DOHH2 (cell line): ENCODE measurements at regions not wholly inside any gene's neighbourhood (a gene's known extent, or its start where the extent isn't known, plus 50 kb on each side); places are given as distances from the start of the nearest gene placed in this dataset.

ENCODE experiments used
- H3F3A ChIP-seq: fragments of 200-600 bp; sonication (generic), shearing (Covaris generic); 2 replicates; pipeline ENCODE4 v1.6.0; 2016; ENCODE audit warnings: antibody characterized with exemption, mild to moderate bottlenecking; ENCODE audit not compliant: control insufficient read depth, insufficient read depth
- H3K27ac ChIP-seq: fragments of 200-600 bp; sonication (generic); 2 replicates; pipeline ENCODE4 v1.5.1; 2014; ENCODE audit warnings: low read depth, mild to moderate bottlenecking, low read length, moderate library complexity
- H3K27me3 ChIP-seq: fragments of 200-600 bp; sonication (generic); 2 replicates; pipeline ENCODE4 v1.6.1; 2014; ENCODE audit warnings: mild to moderate bottlenecking, low read length, mixed read lengths; ENCODE audit not compliant: control insufficient read depth
- H3K36me3 ChIP-seq: fragments of 200-600 bp; sonication (generic); 2 replicates; pipeline ENCODE4 v1.6.1; 2014; ENCODE audit warnings: mild to moderate bottlenecking, low read length, moderate library complexity, mixed read lengths; ENCODE audit not compliant: control insufficient read depth
- H3K4me1 ChIP-seq: fragments of 200-600 bp; sonication (generic); 2 replicates; pipeline ENCODE4 v1.6.1; 2014; ENCODE audit warnings: mild to moderate bottlenecking, low read length, mixed read lengths; ENCODE audit not compliant: control insufficient read depth
- H3K4me2 ChIP-seq: fragments of 200-600 bp; sonication (generic); 2 replicates; pipeline ENCODE4 v1.6.0; 2014; ENCODE audit warnings: mild to moderate bottlenecking, low read length, moderate library complexity
- H3K4me3 ChIP-seq: fragments of 200-600 bp; sonication (generic); 2 replicates; pipeline ENCODE4 v1.5.1; 2014; ENCODE audit warnings: mild to moderate bottlenecking, low read length, mixed read lengths
- H3K79me2 ChIP-seq: fragments of 200-600 bp; sonication (generic); 2 replicates; pipeline ENCODE4 v1.6.1; 2014; ENCODE audit warnings: mild to moderate bottlenecking, low read length, mixed read lengths; ENCODE audit not compliant: control insufficient read depth
- H3K9me2 ChIP-seq: fragments of 200-600 bp; sonication (generic); replicated peaks from 2 replicates; pipeline ENCODE4 v1.6.1; 2014; ENCODE audit warnings: mild to moderate bottlenecking, low read length, mixed read lengths; ENCODE audit not compliant: control insufficient read depth
- H3K9me3 ChIP-seq: fragments of 200-600 bp; sonication (generic); 2 replicates; pipeline ENCODE4 v1.6.1; 2014; ENCODE audit warnings: antibody characterized with exemption, low read length, mixed read lengths; ENCODE audit not compliant: control insufficient read depth, insufficient read depth
- H4K20me1 ChIP-seq: fragments of 200-600 bp; sonication (generic); 2 replicates; pipeline ENCODE4 v1.6.0; 2014; ENCODE audit warnings: low read depth, mild to moderate bottlenecking, antibody characterized with exemption, low read length, moderate library complexity; ENCODE audit not compliant: control insufficient read depth, insufficient read depth
- CTCF ChIP-seq: fragments of 200-600 bp; sonication (generic); IDR thresholded peaks from one replicate; pipeline ENCODE4 v1.5.1; 2014; ENCODE audit warnings: antibody characterized with exemption, mild to moderate bottlenecking, low read depth, low read length; ENCODE audit not compliant: poor library complexity, severe bottlenecking
- EZH2phosphoT487 ChIP-seq: fragments of 200-600 bp; sonication (generic); IDR thresholded peaks from 2 replicates; pipeline ENCODE4 v1.6.1; 2017; ENCODE audit warnings: borderline replicate concordance, mild to moderate bottlenecking, antibody characterized with exemption, low read length, moderate library complexity, mixed read lengths

- Histone ChIP-seq H3K9me3 (no peaks in the 10 kb centered on the region; the same call in 1 of the 2 replicates), H3K9me2 (no peaks in the 10 kb centered on the region), H3K4me3 (no peak overlapping the region), H3F3A (no peaks in the 10 kb centered on the region), H4K20me1 (no peaks in the 10 kb centered on the region), H3K4me1 (no peaks in the 10 kb centered on the region), H3K4me2 (no peak overlapping the region), H3K79me2 (no peaks in the 10 kb centered on the region), H3K27me3 (no peaks in the 10 kb centered on the region), H3K27ac (no peak overlapping the region), H3K36me3 (no peaks in the 10 kb centered on the region)
- TF ChIP-seq CTCF (no peak), EZH2phosphoT487 (no peak)
These were observed 177.8 kb upstream of the SLC38A2 start for GRCh38 chr12:46550266-46550879.

GRCh38 chr12:46549527-46550265 is 177.1 kb upstream of the SLC38A2 start:
- H3K9me2 ChIP-seq, result no peaks in the 10 kb centered on the region
- no peaks in the 10 kb centered on the region for H3K27me3 ChIP-seq
- TF ChIP-seq EZH2phosphoT487, result no peak
- no peak for TF ChIP-seq CTCF
- H3K4me3 ChIP-seq, result no peak overlapping the region
- no peak overlapping the region for H3K27ac ChIP-seq
- no peaks in the 10 kb centered on the region for H3K36me3 ChIP-seq
- H3K4me1 ChIP-seq, result no peaks in the 10 kb centered on the region
- no peaks in the 10 kb centered on the region for H3K79me2 ChIP-seq
- H4K20me1 ChIP-seq, result no peaks in the 10 kb centered on the region
- no peaks in the 10 kb centered on the region for H3F3A ChIP-seq
- H3K9me3 ChIP-seq, result no peaks in the 10 kb centered on the region; the same call in 1 of the 2 replicates
- H3K4me2 ChIP-seq, result no peak overlapping the region

- H3K79me2 ChIP-seq, result no peaks in the 10 kb centered on the region
- H3F3A ChIP-seq, result no peaks in the 10 kb centered on the region
- no peaks in the 10 kb centered on the region for H3K4me1 ChIP-seq
- no peaks in the 10 kb centered on the region for H4K20me1 ChIP-seq
- no peak overlapping the region for H3K4me2 ChIP-seq
- TF ChIP-seq CTCF (no peak), EZH2phosphoT487 (no peak)
- no peak overlapping the region for H3K4me3 ChIP-seq
- no peak overlapping the region for H3K27ac ChIP-seq
- no peaks in the 10 kb centered on the region for H3K27me3 ChIP-seq
- H3K9me2 ChIP-seq, result no peaks in the 10 kb centered on the region
- H3K36me3 ChIP-seq, result no peaks in the 10 kb centered on the region
- no peaks in the 10 kb centered on the region; the same call in 1 of the 2 replicates for H3K9me3 ChIP-seq
These were observed 176.1 kb upstream of the SLC38A2 start for GRCh38 chr12:46548605-46549071.
